ENCODE measurements at regions not wholly inside any gene's neighbourhood (a gene's known extent, or its start where the extent isn't known, plus 50 kb on each side); places are given as distances from the start of the nearest gene placed in this dataset.

DNA sequence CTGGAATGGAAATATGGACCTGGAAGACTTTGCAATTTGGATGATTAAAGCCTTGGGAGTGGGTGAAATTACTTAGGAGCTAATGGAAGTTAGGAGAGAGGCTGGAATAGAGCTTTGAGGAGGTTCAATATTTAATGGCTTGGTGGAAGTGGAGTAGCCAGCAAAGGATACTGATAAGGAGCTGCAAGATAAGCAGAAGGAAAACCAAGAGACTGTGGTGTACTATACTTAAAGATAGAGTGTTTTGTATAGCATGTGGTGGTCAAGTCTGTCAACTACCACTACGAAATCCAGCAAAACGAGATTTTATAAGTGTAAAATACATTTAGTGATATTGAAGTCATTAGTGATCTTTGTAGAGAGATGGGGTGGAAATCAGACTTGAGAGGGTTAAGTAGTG is 54.0 kb upstream of the TMLHE start:
- Histone ChIP-seq H3K27me3 (ENCODE audit: control insufficient read depth, insufficient read depth, low read length) (no peaks in the 10 kb centered on the region), H3K4me1 (ENCODE audit: control insufficient read depth, insufficient read depth, low read length) (no peaks in the 10 kb centered on the region)

More for the DNA sequence above, 54.0 kb upstream of the TMLHE start:
- Histone ChIP-seq H3K27ac (ENCODE audit: low read depth, low read length) (no peak overlapping the region), H3K4me3 (ENCODE audit: low read length) (no peak overlapping the region), H3K9ac (ENCODE audit: low read length) (no peak overlapping the region), H3K36me3 (ENCODE audit: control insufficient read depth, insufficient read depth, low read length) (no peaks in the 10 kb centered on the region)

All from rectal smooth muscle tissue (tissue), 1 donor.